IMR-90 (cell line): ENCODE measurements at regions not wholly inside any gene's neighbourhood (a gene's known extent, or its start where the extent isn't known, plus 50 kb on each side); places are given as distances from the start of the nearest gene placed in this dataset.
"Not testable (repeated sequence)": the region's sequence is repeated elsewhere in the genome, so short reads cannot be mapped to it uniquely, and the experiment has no call there.

Experiments used
- ATAC-seq: fragments of 200-7000 bp; cut with Tn5 transposase; 2 replicates; pipeline ENCODE4 v1.9.1; 2020; ENCODE audit warnings: low read depth, mild to moderate bottlenecking, moderate library complexity
- BruUV-seq: library from RNA; stranded (reverse); fragments of 400-500 nt; replicated peaks from 2 replicates; lab custom pipeline; 2021; lab: Mats Ljungman, UMichigan
- CTCF ChIA-PET: fragments of 300-600 bp; formaldehyde crosslinking; extraction: SDS; loops from one replicate; lab custom pipeline; 2021; ENCODE audit warnings: antibody characterized with exemption; lab: Yijun Ruan, JAX
- POLR2A ChIA-PET: fragments of 300-600 bp; sonication (Branson Sonifier 250); formaldehyde crosslinking; loops from one replicate; lab custom pipeline; 2022; ENCODE audit warnings: antibody characterized with exemption; ENCODE audit not compliant: unreplicated experiment; lab: Charles Lee
- DNase-seq: peaks from one replicate; pipeline ENCODE4 v3.0.0; 2013
- H2AFZ ChIP-seq: replicated peaks from 2 replicates; pipeline ENCODE3; 2013; ENCODE audit warnings: low read length, mild to moderate bottlenecking; ENCODE audit not compliant: poor library complexity
- H2AK5ac ChIP-seq: 2 replicates; pipeline ENCODE4 v1.6.1; 2013; ENCODE audit warnings: low read depth, low read length, inconsistent platforms
- H2AK9ac ChIP-seq: replicated peaks from 2 replicates; pipeline ENCODE3; 2013; ENCODE audit warnings: mild to moderate bottlenecking, low read depth, low read length, moderate library complexity; ENCODE audit not compliant: poor library complexity
- H2BK120ac ChIP-seq: 2 replicates; pipeline ENCODE4 v1.6.1; 2013; ENCODE audit warnings: low read depth, low read length, inconsistent platforms
- H2BK15ac ChIP-seq: 3 replicates; pipeline ENCODE4 v1.6.1; 2013; ENCODE audit warnings: low read depth, low read length, inconsistent platforms
- H2BK20ac ChIP-seq: 2 replicates; pipeline ENCODE4 v1.6.1; 2013; ENCODE audit warnings: low read depth, mild to moderate bottlenecking, inconsistent platforms, low read length, moderate library complexity
- H2BK5ac ChIP-seq: 2 replicates; pipeline ENCODE4 v1.6.1; 2013; ENCODE audit warnings: mild to moderate bottlenecking, low read depth, low read length, inconsistent platforms; ENCODE audit not compliant: poor library complexity, severe bottlenecking
- H3K14ac ChIP-seq: replicated peaks from 2 replicates; pipeline ENCODE4 v1.6.1; 2013; ENCODE audit warnings: low read depth, low read length, inconsistent platforms
- H3K18ac ChIP-seq: 2 replicates; pipeline ENCODE4 v1.6.1; 2013; ENCODE audit warnings: low read depth, low read length, control low read depth
- H3K23ac ChIP-seq: 2 replicates; pipeline ENCODE4 v1.6.1; 2013; ENCODE audit warnings: low read depth, low read length, inconsistent platforms
- H3K27ac ChIP-seq: 2 replicates; pipeline ENCODE4 v1.5.1; 2013; ENCODE audit warnings: mild to moderate bottlenecking, control low read depth, low read length; ENCODE audit not compliant: insufficient read depth
- H3K27me3 ChIP-seq: 2 replicates; pipeline ENCODE4 v1.6.1; 2013; ENCODE audit warnings: low read length; ENCODE audit not compliant: control insufficient read depth, insufficient read depth
- H3K36me3 ChIP-seq: 2 replicates; pipeline ENCODE4 v1.6.1; 2013; ENCODE audit warnings: low read length, mixed read lengths; ENCODE audit not compliant: control insufficient read depth, insufficient read depth
- H3K4ac ChIP-seq: 2 replicates; pipeline ENCODE4 v1.6.1; 2013; ENCODE audit warnings: low read depth, low read length, inconsistent platforms
- H3K4me1 ChIP-seq: 2 replicates; pipeline ENCODE4 v1.6.1; 2013; ENCODE audit warnings: low read length, mixed read lengths; ENCODE audit not compliant: control insufficient read depth, insufficient read depth
- H3K4me2 ChIP-seq: 2 replicates; pipeline ENCODE4 v1.6.1; 2013; ENCODE audit warnings: low read depth, mild to moderate bottlenecking, control low read depth, low read length, moderate library complexity
- H3K4me3 ChIP-seq: 2 replicates; pipeline ENCODE4 v1.5.1; 2013; ENCODE audit warnings: low read depth, mild to moderate bottlenecking, control low read depth, low read length, moderate library complexity; ENCODE audit not compliant: insufficient read depth
- H3K56ac ChIP-seq: 2 replicates; pipeline ENCODE4 v1.6.1; 2013; ENCODE audit warnings: low read length, inconsistent platforms; ENCODE audit not compliant: insufficient read depth; ENCODE audit errors: extremely low read depth
- H3K79me1 ChIP-seq, 2 experiments: 2 replicates each; pipeline ENCODE4 v1.6.1; 2013; ENCODE audit warnings: low read length in 2 of 2, inconsistent platforms in 1 of 2, low read depth in 1 of 2
- H3K9ac ChIP-seq: 2 replicates; pipeline ENCODE4 v1.6.1; 2013; ENCODE audit warnings: low read depth, low read length, control low read depth
- H3K9me1 ChIP-seq: 2 replicates; pipeline ENCODE4 v1.6.1; 2013; ENCODE audit warnings: low read length, inconsistent platforms; ENCODE audit not compliant: insufficient read depth
- H3K9me3 ChIP-seq: 2 replicates; pipeline ENCODE4 v1.6.1; 2013; ENCODE audit warnings: low read length; ENCODE audit not compliant: control insufficient read depth, insufficient read depth
- H4K20me1 ChIP-seq: 2 replicates; pipeline ENCODE4 v1.6.1; 2013; ENCODE audit warnings: low read length, inconsistent platforms; ENCODE audit not compliant: insufficient read depth
- H4K5ac ChIP-seq: 2 replicates; pipeline ENCODE4 v1.6.1; 2013; ENCODE audit warnings: mild to moderate bottlenecking, low read depth, low read length, control low read depth
- H4K8ac ChIP-seq, 2 experiments: 2 replicates each; pipeline ENCODE4 v1.6.1; 2013; ENCODE audit warnings: low read depth in 2 of 2, low read length in 2 of 2, control low read depth in 1 of 2, inconsistent platforms in 1 of 2
- H4K91ac ChIP-seq: 2 replicates; pipeline ENCODE4 v1.6.1; 2013; ENCODE audit warnings: low read depth, low read length, inconsistent platforms; ENCODE audit not compliant: insufficient read depth
- CTCF ChIP-seq: conservative IDR thresholded peaks from 2 replicates; pipeline ENCODE4 v1.5.1; 2012; ENCODE audit warnings: mild to moderate bottlenecking, low read depth, low read length, improper control_type of control experiment
- WGBS, 2 experiments: methylation state at CpG; one replicate each; pipeline versions ENCODE4 v1.1.5 to v1.1.7; 2013; ENCODE audit warnings: missing lambda C conversion rate in 2 of 2; ENCODE audit not compliant: insufficient read length in 1 of 2; ENCODE audit errors: extremely low coverage in 2 of 2; 5-methylcytosine and 5-hydroxymethylcytosine counted together
- dilution Hi-C: fragments of 300-500 bp; cut with HindIII; formaldehyde crosslinking; loops from one replicate; pipeline ENCODE4 v1.14.3; 2018; ENCODE audit warnings: low sequenced_read_pairs; ENCODE audit not compliant: unreplicated experiment
- in situ Hi-C: fragments of 300-500 bp; cut with MboI; formaldehyde crosslinking; loops from 3 replicates; pipeline ENCODE4 v1.14.3; 2019; ENCODE audit warnings: low sequenced_read_pairs, inconsistent platforms, mixed read lengths
- intact Hi-C: fragments of 100-400 bp; cut with micrococcal nuclease; formaldehyde crosslinking; loops from 2 replicates; pipeline ENCODE4 v1.10.0; 2022

GRCh38 chr22:16891892-16892291, 66.7 kb upstream of the XKR3 start:
- 0 out of 2 replicates have a peak, but pooled peaks have one; percentile 14 for TF ChIP-seq CTCF
- dilution Hi-C loops, H2AK9ac ChIP-seq, H3K27ac ChIP-seq, H3K23ac ChIP-seq, ATAC-seq, BruUV-seq, H3K4me3 ChIP-seq, H4K8ac ChIP-seq, H3K4me1 ChIP-seq, H4K5ac ChIP-seq, DNase-seq, CTCF ChIA-PET, H3K4me2 ChIP-seq, H3K27me3 ChIP-seq, H2BK20ac ChIP-seq, H4K20me1 ChIP-seq, H2BK120ac ChIP-seq, H3K9me1 ChIP-seq, H3K18ac ChIP-seq, POLR2A ChIA-PET, H3K9me3 ChIP-seq, H3K79me1 ChIP-seq, in situ Hi-C loops, H3K9ac ChIP-seq, H3K14ac ChIP-seq, H2AFZ ChIP-seq, H3K36me3 ChIP-seq, H4K91ac ChIP-seq, intact Hi-C loops, H3K56ac ChIP-seq, H2BK5ac ChIP-seq, H2BK15ac ChIP-seq, H3K4ac ChIP-seq, H2AK5ac ChIP-seq: not testable (repeated sequence)
- WGBS, 2 experiments: no CpG with 5 or more reads among the region's 4 CpGs

- H3K27ac ChIP-seq, H4K5ac ChIP-seq, H3K9me1 ChIP-seq, H3K4me1 ChIP-seq, intact Hi-C loops, H3K18ac ChIP-seq, H2BK15ac ChIP-seq, H3K79me1 ChIP-seq, dilution Hi-C loops, H3K4me3 ChIP-seq, DNase-seq, H3K4ac ChIP-seq, H3K36me3 ChIP-seq, POLR2A ChIA-PET, H3K4me2 ChIP-seq, ATAC-seq, H3K9ac ChIP-seq, H4K8ac ChIP-seq, in situ Hi-C loops, H2BK120ac ChIP-seq, H4K20me1 ChIP-seq, H2BK20ac ChIP-seq, H2BK5ac ChIP-seq, H2AK5ac ChIP-seq, H2AFZ ChIP-seq, H3K14ac ChIP-seq, CTCF ChIA-PET, H3K27me3 ChIP-seq, H2AK9ac ChIP-seq, BruUV-seq, H3K23ac ChIP-seq, H4K91ac ChIP-seq, H3K9me3 ChIP-seq, H3K56ac ChIP-seq: not testable (repeated sequence)
- WGBS, 2 experiments: no CpG with 5 or more reads among the region's 1 CpG
Measured at GRCh38 chr22:16876339-16876738, 51.1 kb upstream of the XKR3 start.
